SK-N-SH (cell line): ENCODE measurements at regions not wholly inside any gene's neighbourhood (a gene's known extent, or its start where the extent isn't known, plus 50 kb on each side); places are given as distances from the start of the nearest gene placed in this dataset.
A peak's percentile ranks its signal among the peaks of the same experiment; 100 is the strongest.

ENCODE experiments used
- CTCF ChIA-PET: fragments of 300-600, 350-600 bp; formaldehyde crosslinking; extraction: SDS; loops from one replicate; lab custom pipeline; 2021; lab: Yijun Ruan, JAX
- POLR2A ChIA-PET: fragments of 350-600 bp; sonication (Branson Sonifier 250); formaldehyde crosslinking; extraction: SDS; loops from one replicate; lab custom pipeline; 2020; ENCODE audit warnings: antibody characterized with exemption, inconsistent platforms; lab: Yijun Ruan, JAX
- DNase-seq: peaks from one replicate; pipeline ENCODE4 v3.0.0; 2012
- H2AFZ ChIP-seq: fragments of 200-600 bp; sonication (generic); 2 replicates; pipeline ENCODE4 v1.8.1; 2016; ENCODE audit warnings: antibody characterized with exemption, mild to moderate bottlenecking, low read depth
- H3F3A ChIP-seq: fragments of 200-600 bp; sonication (generic); replicated peaks from 2 replicates; pipeline ENCODE3; 2016; ENCODE audit warnings: antibody characterized with exemption, mild to moderate bottlenecking; ENCODE audit not compliant: insufficient read depth
- H3K27ac ChIP-seq, 2 experiments: fragments of 200-500 bp in 1 of 2; fragments of 200-600 bp in 1 of 2; sonication (Bioruptor generic) in 1 of 2; sonication (generic), shearing (Covaris generic) in 1 of 2; 2 replicates each; pipeline versions ENCODE4 v1.5.1 to v1.6.1; 2014 to 2016; ENCODE audit warnings: low read depth in 2 of 2, inconsistent platforms in 1 of 2, low read length in 1 of 2, mild to moderate bottlenecking in 1 of 2, mixed read lengths in 1 of 2
- H3K27me3 ChIP-seq: fragments of 200-600 bp; sonication (generic), shearing (Covaris generic); 2 replicates; pipeline ENCODE4 v1.6.1; 2016; ENCODE audit warnings: mixed run types; ENCODE audit not compliant: insufficient read depth
- H3K36me3 ChIP-seq, 2 experiments: fragments of 200-500 bp in 1 of 2; fragments of 200-600 bp in 1 of 2; sonication (Bioruptor generic) in 1 of 2; sonication (generic) in 1 of 2; replicated peaks in 1 of 2; 2 replicates each; pipeline versions ENCODE3 to v1.5.1; 2014 to 2016; ENCODE audit warnings: low read length in 1 of 2, mild to moderate bottlenecking in 1 of 2; ENCODE audit not compliant: insufficient read depth in 2 of 2, control insufficient read depth in 1 of 2
- H3K4me1 ChIP-seq, 2 experiments: fragments of 200-500 bp in 1 of 2; fragments of 200-600 bp in 1 of 2; sonication (Bioruptor generic) in 1 of 2; sonication (generic), shearing (Covaris generic) in 1 of 2; 2 replicates each; pipeline versions ENCODE4 v1.5.1 to v1.6.1; 2014 to 2016; ENCODE audit warnings: low read depth in 1 of 2, low read length in 1 of 2, mixed run types in 1 of 2; ENCODE audit not compliant: insufficient read depth in 2 of 2, control insufficient read depth in 1 of 2
- H3K4me2 ChIP-seq: fragments of 200-600 bp; sonication (generic), shearing (Covaris generic); 2 replicates; pipeline ENCODE4 v1.6.1; 2017; ENCODE audit warnings: mixed run types
- H3K4me3 ChIP-seq, 2 experiments: fragments of 200-500 bp in 1 of 2; fragments of 200-600 bp in 1 of 2; sonication (Bioruptor generic) in 1 of 2; sonication (generic), shearing (Covaris generic) in 1 of 2; 2 replicates each; pipeline versions ENCODE4 v1.5.1 to v1.8.1; 2014 to 2016; ENCODE audit warnings: low read depth in 2 of 2, inconsistent platforms in 1 of 2, low read length in 1 of 2, mild to moderate bottlenecking in 1 of 2, mixed read lengths in 1 of 2, moderate library complexity in 1 of 2
- H3K79me2 ChIP-seq: fragments of 200-600 bp; sonication (generic); 2 replicates; pipeline ENCODE4 v1.8.1; 2017; ENCODE audit warnings: mild to moderate bottlenecking; ENCODE audit not compliant: insufficient read depth
- H3K9ac ChIP-seq: fragments of 200-600 bp; sonication (generic); 2 replicates; pipeline ENCODE4 v1.6.1; 2017; ENCODE audit warnings: mixed run types
- H3K9me2 ChIP-seq: fragments of 200-600 bp; sonication (generic); 2 replicates; pipeline ENCODE4 v1.6.1; 2017; ENCODE audit warnings: mixed run types
- H3K9me3 ChIP-seq: fragments of 200-600 bp; sonication (generic); 2 replicates; pipeline ENCODE4 v1.6.1; 2017; ENCODE audit warnings: mixed run types, mild to moderate bottlenecking, moderate library complexity
- H4K20me1 ChIP-seq: fragments of 200-600 bp; sonication (generic); 2 replicates; pipeline ENCODE4 v1.6.1; 2017; ENCODE audit warnings: mild to moderate bottlenecking, mixed run types; ENCODE audit not compliant: insufficient read depth
- ELF1 ChIP-seq: IDR thresholded peaks from 2 replicates; pipeline ENCODE4 v1.4.0; 2012
- EZH2phosphoT487 ChIP-seq: fragments of 200-600 bp; sonication (generic); IDR thresholded peaks from 2 replicates; pipeline ENCODE4 v1.6.1; 2017; ENCODE audit warnings: low read depth, mixed run types, mild to moderate bottlenecking, antibody characterized with exemption, moderate library complexity, borderline replicate concordance
- POLR2AphosphoS5 ChIP-seq: IDR thresholded peaks from 2 replicates; pipeline ENCODE4 v1.6.1; 2012; ENCODE audit warnings: low read depth, low read length
- RAD21 ChIP-seq: IDR thresholded peaks from 2 replicates; pipeline ENCODE4 v1.6.1; 2012; ENCODE audit warnings: mild to moderate bottlenecking, low read length
- RFX5 ChIP-seq: IDR thresholded peaks from 2 replicates; pipeline ENCODE4 v1.6.1; 2012; ENCODE audit warnings: mild to moderate bottlenecking, improper control_type of control experiment, low read length
- SIN3A ChIP-seq: IDR thresholded peaks from 2 replicates; pipeline ENCODE4 v1.6.1; 2012; ENCODE audit warnings: low read depth, mild to moderate bottlenecking, low read length, moderate library complexity, borderline replicate concordance
- SMC3 ChIP-seq: IDR thresholded peaks from 2 replicates; pipeline ENCODE4 v1.6.1; 2012; ENCODE audit warnings: low read depth, low read length, improper control_type of control experiment
- WGBS: methylation state at CpG from one replicate; pipeline ENCODE4 v1.1.6; 2017; ENCODE audit warnings: low lambda C conversion rate; 5-methylcytosine and 5-hydroxymethylcytosine counted together
- TF ChIP-seq, protein P1 (sequence below): IDR thresholded peaks from 2 replicates; pipeline ENCODE4 v1.4.0; 2012; ENCODE audit warnings: low read depth, borderline replicate concordance
- TF ChIP-seq, protein P2 (sequence below): fragments of 200-600 bp; sonication (generic); IDR thresholded peaks from 2 replicates; pipeline ENCODE4 v1.6.1; 2017; ENCODE audit warnings: antibody characterized with exemption, mild to moderate bottlenecking, moderate library complexity

DNA sequence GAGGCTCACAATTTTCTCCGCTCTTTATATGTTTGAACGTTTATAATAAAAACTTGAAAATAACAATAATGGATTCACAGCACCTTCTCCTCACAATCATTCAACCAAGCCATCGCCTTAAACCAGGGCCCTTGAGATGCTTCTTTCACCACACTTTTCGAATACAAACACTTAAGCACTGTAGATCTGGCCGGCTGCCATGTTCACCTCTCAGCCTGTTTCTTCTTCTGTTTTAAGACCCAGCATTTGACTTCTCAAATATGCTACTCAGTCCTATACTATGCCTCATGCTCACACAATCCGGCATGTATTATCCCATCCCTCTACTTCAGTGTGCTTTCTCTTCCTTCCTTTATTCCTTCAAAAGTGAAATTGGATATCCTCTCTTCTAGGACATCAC is 280.6 kb downstream of the TFEC start:
- H3K79me2 ChIP-seq: no peaks in the 10 kb centered on the region
- TF ChIP-seq, protein P1, sequence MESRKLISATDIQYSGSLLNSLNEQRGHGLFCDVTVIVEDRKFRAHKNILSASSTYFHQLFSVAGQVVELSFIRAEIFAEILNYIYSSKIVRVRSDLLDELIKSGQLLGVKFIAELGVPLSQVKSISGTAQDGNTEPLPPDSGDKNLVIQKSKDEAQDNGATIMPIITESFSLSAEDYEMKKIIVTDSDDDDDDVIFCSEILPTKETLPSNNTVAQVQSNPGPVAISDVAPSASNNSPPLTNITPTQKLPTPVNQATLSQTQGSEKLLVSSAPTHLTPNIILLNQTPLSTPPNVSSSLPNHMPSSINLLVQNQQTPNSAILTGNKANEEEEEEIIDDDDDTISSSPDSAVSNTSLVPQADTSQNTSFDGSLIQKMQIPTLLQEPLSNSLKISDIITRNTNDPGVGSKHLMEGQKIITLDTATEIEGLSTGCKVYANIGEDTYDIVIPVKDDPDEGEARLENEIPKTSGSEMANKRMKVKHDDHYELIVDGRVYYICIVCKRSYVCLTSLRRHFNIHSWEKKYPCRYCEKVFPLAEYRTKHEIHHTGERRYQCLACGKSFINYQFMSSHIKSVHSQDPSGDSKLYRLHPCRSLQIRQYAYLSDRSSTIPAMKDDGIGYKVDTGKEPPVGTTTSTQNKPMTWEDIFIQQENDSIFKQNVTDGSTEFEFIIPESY: no peak
- 0 out of 2 replicates have a peak, but pooled peaks have one; percentile 8 for TF ChIP-seq ELF1
- TF ChIP-seq, all 33 proteins: peak for 1
- 2% methylated on average over 6 of the region's 6 CpGs for WGBS
- Histone ChIP-seq H3K4me2 (no peak overlapping the region), H3K27me3 (no peaks in the 10 kb centered on the region), H4K20me1 (no peaks in the 10 kb centered on the region), H3K9me3 (no peaks in the 10 kb centered on the region), H3K36me3 (no peaks in the 10 kb centered on the region), H3K9ac (no peak overlapping the region), H3K9me2 (no peaks in the 10 kb centered on the region), H3F3A (no peaks in the 10 kb centered on the region), H3K4me1 (no peaks in the 10 kb centered on the region), H3K4me3 (no peak overlapping the region), H3K27ac (no peak overlapping the region), H2AFZ (no peak overlapping the region)
- ChIA-PET CTCF (interaction anchor here (1.1 kb wide), 1 partner anchor 25 kb away, joined by 3 read pairs; no protein-coding TSS in a partner anchor), POLR2A (no interaction called here)
- DNase-seq: no peak

DNA sequence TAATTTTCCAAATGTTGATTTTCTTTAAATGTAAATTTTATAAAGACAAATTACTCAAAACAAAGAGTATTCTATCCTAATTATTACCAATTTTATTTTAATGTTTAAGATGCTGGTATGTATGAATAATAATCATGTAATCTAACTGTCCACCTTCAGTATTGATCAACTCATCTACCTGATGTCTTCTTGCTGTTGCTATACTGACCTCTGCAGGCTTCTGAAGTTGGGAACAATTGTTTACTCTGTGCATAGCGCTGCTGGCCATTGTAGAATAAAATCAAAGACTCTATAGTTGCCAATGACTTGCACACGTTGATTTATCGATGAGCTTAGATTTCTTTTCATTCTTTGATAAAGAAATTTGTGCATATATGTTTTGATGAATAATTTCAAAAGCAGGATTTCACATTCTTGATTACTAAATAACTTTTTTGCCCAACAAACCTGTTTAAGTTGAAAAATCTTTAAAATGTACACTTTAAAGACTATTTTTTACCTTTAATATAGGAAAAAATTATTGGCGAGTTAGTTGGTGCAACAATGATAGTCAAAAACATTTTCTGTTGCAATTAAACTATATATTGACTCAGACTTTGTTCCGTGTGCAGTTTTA is 282.3 kb downstream of the TFEC start:
- Histone ChIP-seq H3F3A (no peaks in the 10 kb centered on the region), H3K4me1 (no peaks in the 10 kb centered on the region), H3K9me2 (no peaks in the 10 kb centered on the region), H3K79me2 (no peaks in the 10 kb centered on the region), H3K4me2 (no peak overlapping the region), H2AFZ (no peak overlapping the region), H4K20me1 (no peaks in the 10 kb centered on the region), H3K9ac (no peak overlapping the region), H3K27me3 (no peaks in the 10 kb centered on the region), H3K36me3 (no peaks in the 10 kb centered on the region), H3K27ac (no peak overlapping the region), H3K9me3 (no peaks in the 10 kb centered on the region), H3K4me3 (no peak overlapping the region)
- 2% methylated on average over 5 of the region's 5 CpGs for WGBS
- ChIA-PET CTCF (interaction anchor here (0.7 kb wide), 1 partner anchor 158 kb away, joined by 4 read pairs; no protein-coding TSS in a partner anchor), POLR2A (no interaction called here)
- DNase-seq: no peak
- TF ChIP-seq SMC3: peak; percentile 10; the same call in 1 of the 2 replicates
- no peak for TF ChIP-seq SIN3A
- no peak for TF ChIP-seq EZH2phosphoT487
- peak; percentile 54 for TF ChIP-seq RAD21
- TF ChIP-seq POLR2AphosphoS5: no peak
- TF ChIP-seq, protein P2, sequence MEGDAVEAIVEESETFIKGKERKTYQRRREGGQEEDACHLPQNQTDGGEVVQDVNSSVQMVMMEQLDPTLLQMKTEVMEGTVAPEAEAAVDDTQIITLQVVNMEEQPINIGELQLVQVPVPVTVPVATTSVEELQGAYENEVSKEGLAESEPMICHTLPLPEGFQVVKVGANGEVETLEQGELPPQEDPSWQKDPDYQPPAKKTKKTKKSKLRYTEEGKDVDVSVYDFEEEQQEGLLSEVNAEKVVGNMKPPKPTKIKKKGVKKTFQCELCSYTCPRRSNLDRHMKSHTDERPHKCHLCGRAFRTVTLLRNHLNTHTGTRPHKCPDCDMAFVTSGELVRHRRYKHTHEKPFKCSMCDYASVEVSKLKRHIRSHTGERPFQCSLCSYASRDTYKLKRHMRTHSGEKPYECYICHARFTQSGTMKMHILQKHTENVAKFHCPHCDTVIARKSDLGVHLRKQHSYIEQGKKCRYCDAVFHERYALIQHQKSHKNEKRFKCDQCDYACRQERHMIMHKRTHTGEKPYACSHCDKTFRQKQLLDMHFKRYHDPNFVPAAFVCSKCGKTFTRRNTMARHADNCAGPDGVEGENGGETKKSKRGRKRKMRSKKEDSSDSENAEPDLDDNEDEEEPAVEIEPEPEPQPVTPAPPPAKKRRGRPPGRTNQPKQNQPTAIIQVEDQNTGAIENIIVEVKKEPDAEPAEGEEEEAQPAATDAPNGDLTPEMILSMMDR: peak; percentile 51
- TF ChIP-seq RFX5: no peak
